GM12874 (cell line): ENCODE measurements at regions not wholly inside any gene's neighbourhood (a gene's known extent, or its start where the extent isn't known, plus 50 kb on each side); places are given as distances from the start of the nearest gene placed in this dataset.

Experiments used
- TF ChIP-seq, protein P1 (sequence below): IDR thresholded peaks from 2 replicates; pipeline ENCODE4 v1.5.1; 2011; ENCODE audit warnings: low read depth, mild to moderate bottlenecking, control low read depth, low read length, moderate library complexity; ENCODE audit not compliant: insufficient read depth

- TF ChIP-seq, protein P1, sequence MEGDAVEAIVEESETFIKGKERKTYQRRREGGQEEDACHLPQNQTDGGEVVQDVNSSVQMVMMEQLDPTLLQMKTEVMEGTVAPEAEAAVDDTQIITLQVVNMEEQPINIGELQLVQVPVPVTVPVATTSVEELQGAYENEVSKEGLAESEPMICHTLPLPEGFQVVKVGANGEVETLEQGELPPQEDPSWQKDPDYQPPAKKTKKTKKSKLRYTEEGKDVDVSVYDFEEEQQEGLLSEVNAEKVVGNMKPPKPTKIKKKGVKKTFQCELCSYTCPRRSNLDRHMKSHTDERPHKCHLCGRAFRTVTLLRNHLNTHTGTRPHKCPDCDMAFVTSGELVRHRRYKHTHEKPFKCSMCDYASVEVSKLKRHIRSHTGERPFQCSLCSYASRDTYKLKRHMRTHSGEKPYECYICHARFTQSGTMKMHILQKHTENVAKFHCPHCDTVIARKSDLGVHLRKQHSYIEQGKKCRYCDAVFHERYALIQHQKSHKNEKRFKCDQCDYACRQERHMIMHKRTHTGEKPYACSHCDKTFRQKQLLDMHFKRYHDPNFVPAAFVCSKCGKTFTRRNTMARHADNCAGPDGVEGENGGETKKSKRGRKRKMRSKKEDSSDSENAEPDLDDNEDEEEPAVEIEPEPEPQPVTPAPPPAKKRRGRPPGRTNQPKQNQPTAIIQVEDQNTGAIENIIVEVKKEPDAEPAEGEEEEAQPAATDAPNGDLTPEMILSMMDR = no peak
Observed at GRCh38 chr18:75830828-75831227, 403.3 kb upstream of the SMIM21 start.

- TF ChIP-seq, protein P1 = no peak
Observed at GRCh38 chr18:75829091-75829490, 401.6 kb upstream of the SMIM21 start.

- TF ChIP-seq, protein P1 = no peak
Observed at GRCh38 chr18:75828379-75828778, 400.9 kb upstream of the SMIM21 start.

DNA sequence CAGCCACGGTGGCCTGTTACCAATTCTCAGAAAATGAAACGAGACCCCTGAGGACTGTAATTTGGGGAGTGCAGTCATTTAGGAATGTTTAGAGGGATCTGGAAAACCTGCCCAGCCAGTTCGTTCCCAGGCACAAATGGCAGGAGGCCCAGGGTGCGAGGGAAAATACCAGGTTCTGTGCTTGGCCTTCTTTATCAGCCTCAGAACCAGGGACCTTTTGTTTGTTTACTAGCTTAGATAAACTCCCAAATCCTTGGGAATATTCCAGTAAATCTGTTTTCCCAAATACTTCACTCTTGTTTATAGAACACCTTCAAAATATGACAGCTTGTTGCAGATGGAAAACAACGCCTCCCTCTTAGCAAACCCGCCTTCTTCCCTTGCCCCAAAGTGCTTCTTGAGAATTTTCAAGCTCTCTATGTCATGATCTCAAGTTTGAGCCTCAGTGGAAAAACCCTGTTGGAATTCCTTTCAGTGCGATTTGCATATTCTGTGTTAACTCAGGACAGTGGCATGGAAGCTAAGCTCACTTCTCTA, 400.3 kb upstream of the SMIM21 start:
- TF ChIP-seq, protein P1 = no peak

DNA sequence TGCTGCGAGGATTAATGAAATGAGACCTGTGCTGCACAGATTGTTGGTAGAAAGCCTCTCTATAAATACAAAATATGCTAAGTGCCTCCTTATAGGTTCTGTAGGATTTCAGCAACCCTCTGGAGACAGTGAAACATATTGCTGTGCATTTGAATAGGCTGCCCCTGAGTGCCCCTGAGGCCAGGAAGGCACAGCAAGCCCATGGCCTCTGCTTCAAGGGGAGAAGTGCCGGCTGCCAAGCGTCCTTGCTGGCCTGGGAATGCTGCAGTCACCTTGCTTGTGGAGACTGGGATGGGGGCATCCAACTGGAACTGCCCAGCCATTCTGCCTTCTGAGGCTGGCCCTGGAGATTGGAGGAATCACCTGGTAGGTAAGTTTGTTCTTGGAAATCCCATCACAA, 397.2 kb upstream of the SMIM21 start:
- TF ChIP-seq, protein P1 = no peak

DNA sequence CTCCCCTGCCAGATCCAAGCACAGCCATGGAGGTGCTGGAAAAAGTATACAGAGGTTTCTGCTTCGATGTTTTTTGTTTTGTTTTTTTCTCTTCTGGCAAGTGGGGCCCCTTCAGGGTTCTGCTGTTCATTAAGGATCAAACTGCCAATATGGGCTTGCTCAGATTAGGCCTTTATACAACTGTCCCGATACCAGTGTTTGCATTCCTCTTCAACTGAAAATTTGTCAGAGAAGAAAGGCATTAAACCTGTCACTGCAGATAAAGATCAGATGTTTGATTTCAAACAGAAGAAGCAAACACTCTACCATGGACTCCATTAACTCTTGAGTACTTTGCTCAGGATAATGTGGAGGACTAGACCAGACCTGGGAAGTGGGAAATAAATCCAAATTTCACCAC, 396.0 kb upstream of the SMIM21 start:
- TF ChIP-seq, protein P1 = no peak

GRCh38 chr18:75818383-75818782, 390.9 kb upstream of the SMIM21 start:
- TF ChIP-seq, protein P1 = no peak

- TF ChIP-seq, protein P1 = no peak
Observed at GRCh38 chr18:75815767-75816166, 388.3 kb upstream of the SMIM21 start.
